HG03095 (cell line): ENCODE measurements at regions not wholly inside any gene's neighbourhood (a gene's known extent, or its start where the extent isn't known, plus 50 kb on each side); places are given as distances from the start of the nearest gene placed in this dataset.
"Not testable (repeated sequence)": the region's sequence is repeated elsewhere in the genome, so short reads cannot be mapped to it uniquely, and the experiment has no call there.

Experiments
- ATAC-seq: cut with Tn5 transposase; IDR thresholded peaks from one replicate; pipeline ENCODE4 v1.9.1; 2021; ENCODE audit warnings: moderate library complexity; ENCODE audit not compliant: unreplicated experiment

- not testable (repeated sequence) for ATAC-seq
Observed at GRCh38 chr5:56665117-56665516, 150.2 kb upstream of the MAP3K1 start.

- ATAC-seq, result no peak
Observed at GRCh38 chr5:56664025-56664424, 151.3 kb upstream of the MAP3K1 start.

- ATAC-seq, result no peak
Observed at GRCh38 chr5:56663523-56663922, 151.8 kb upstream of the MAP3K1 start.

- no peak for ATAC-seq
Observed at GRCh38 chr5:56662893-56663292, 152.5 kb upstream of the MAP3K1 start.

GRCh38 chr5:56659971-56660370, 155.4 kb upstream of the MAP3K1 start:
- ATAC-seq, result no peak

GRCh38 chr5:56658972-56659371, 156.4 kb upstream of the MAP3K1 start:
- ATAC-seq, result no peak

- no peak for ATAC-seq
Observed at GRCh38 chr5:56656846-56657726, 158.3 kb upstream of the MAP3K1 start.

GRCh38 chr5:56651893-56652292, 163.5 kb upstream of the MAP3K1 start:
- ATAC-seq, result no peak

GRCh38 chr5:56650386-56650785, 165.0 kb upstream of the MAP3K1 start:
- no peak for ATAC-seq

GRCh38 chr5:56649569-56649968, 165.8 kb upstream of the MAP3K1 start:
- no peak for ATAC-seq

- no peak for ATAC-seq
Observed at GRCh38 chr5:56648460-56649034, 166.8 kb upstream of the MAP3K1 start.

GRCh38 chr5:56647099-56647850, 168.1 kb upstream of the MAP3K1 start:
- ATAC-seq, result no peak

GRCh38 chr5:56641635-56642260, 173.6 kb upstream of the MAP3K1 start:
- ATAC-seq, result no peak

- no peak for ATAC-seq
Observed at GRCh38 chr5:56640763-56641406, 174.5 kb upstream of the MAP3K1 start.

GRCh38 chr5:56639476-56639875, 175.9 kb upstream of the MAP3K1 start:
- ATAC-seq, result no peak

- ATAC-seq, result no peak
Observed at GRCh38 chr5:56638768-56639238, 176.5 kb upstream of the MAP3K1 start.

- no peak for ATAC-seq
Observed at GRCh38 chr5:56638061-56638621, 177.2 kb upstream of the MAP3K1 start.

- ATAC-seq, result no peak
Observed at GRCh38 chr5:56637321-56637920, 177.9 kb upstream of the MAP3K1 start.

GRCh38 chr5:56633950-56634349, 181.4 kb upstream of the MAP3K1 start:
- ATAC-seq, result no peak

GRCh38 chr5:56632939-56633338, 182.4 kb upstream of the MAP3K1 start:
- no peak for ATAC-seq
